Activated naive CD4-positive, alpha-beta T cell treated with anti-CD3 and anti-CD28 coated beads, Interleukin-2, amount 50 U/mL, for 72 hours (primary cell): ENCODE measurements at regions not wholly inside any gene's neighbourhood (a gene's known extent, or its start where the extent isn't known, plus 50 kb on each side); places are given as distances from the start of the nearest gene placed in this dataset.
"Not testable (repeated sequence)": the region's sequence is repeated elsewhere in the genome, so short reads cannot be mapped to it uniquely, and the experiment has no call there.

Source experiments
- ATAC-seq, 2 donors: fragments of 150-1000 bp; cut with Tn5 transposase; 2 replicates each; pipeline ENCODE4 v1.10.0; 2021; ENCODE audit warnings: mild to moderate bottlenecking in 2 of 2, moderate library complexity in 2 of 2
- DNase-seq, 2 donors: peaks; one replicate each; pipeline ENCODE4 v3.0.0; 2021 to 2022; ENCODE audit warnings: low spot score in 2 of 2
- H3K27ac Mint-ChIP-seq, 2 donors: one replicate each; pipeline ENCODE4 v1.8.0; 2022; ENCODE audit warnings: mild to moderate bottlenecking in 2 of 2, mixed read lengths in 2 of 2
- H3K36me3 Mint-ChIP-seq, 2 donors: one replicate each; pipeline ENCODE4 v1.8.0; 2022; ENCODE audit warnings: mixed read lengths in 2 of 2
- H3K9me3 Mint-ChIP-seq, 2 donors: one replicate each; pipeline ENCODE4 v1.8.0; 2022; ENCODE audit warnings: mixed read lengths in 2 of 2

DNA sequence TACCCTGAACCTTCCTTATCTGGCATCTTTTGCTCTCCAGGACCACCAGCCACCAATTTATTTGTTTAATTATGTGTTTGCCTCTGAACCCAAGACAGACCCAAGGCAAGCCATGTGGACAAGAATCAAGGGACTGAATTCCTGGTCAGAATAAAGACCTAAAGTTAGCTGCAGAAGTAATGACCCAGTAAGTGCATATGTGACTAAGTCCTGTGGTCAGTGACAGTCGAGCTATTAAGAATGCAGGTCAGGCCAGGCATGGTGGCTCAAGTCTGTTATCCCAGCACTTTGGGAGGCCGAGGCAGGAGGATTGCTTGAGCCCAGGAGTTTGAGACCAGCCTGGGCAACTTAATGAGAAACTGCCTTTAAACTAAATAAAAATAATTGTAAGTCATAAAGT, 139.4 kb downstream of the CCDC71L start:
- DNase-seq = no peak
- no peak for ATAC-seq
- H3K9me3 Mint-ChIP-seq = peaks cover 0 to 9% of the 10 kb centered on the region in 2 donors
- no peak overlapping the region for H3K27ac Mint-ChIP-seq
- peaks cover 0 to 5% of the 10 kb centered on the region in 2 donors for H3K36me3 Mint-ChIP-seq

DNA sequence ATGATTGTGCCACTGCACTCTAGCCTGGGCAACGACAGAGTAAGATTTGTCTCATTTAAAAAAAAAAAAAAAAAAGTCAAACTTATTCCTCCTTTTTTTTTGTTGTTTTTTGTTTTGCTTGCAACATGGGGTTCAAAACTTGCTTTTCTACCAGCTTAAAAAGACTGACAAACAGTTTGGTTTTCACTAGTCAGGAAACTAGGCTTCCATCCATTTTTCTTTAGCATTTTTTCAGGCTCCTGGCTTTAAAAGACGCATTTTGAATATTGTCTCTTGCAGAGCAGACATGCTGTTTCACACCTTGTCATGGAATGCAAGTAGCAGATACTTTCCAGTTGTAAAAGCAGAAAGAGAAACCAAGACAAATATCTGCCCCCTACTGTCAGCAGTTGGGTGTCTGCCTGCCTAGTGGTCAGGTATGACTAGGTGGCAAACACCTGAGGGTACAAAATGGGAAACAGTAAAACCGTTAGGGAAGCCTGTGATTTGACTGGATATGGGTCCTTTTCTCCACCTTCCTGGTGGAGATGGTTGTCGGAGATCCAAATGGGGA, 139.9 kb downstream of the CCDC71L start:
- no peak for DNase-seq
- Mint-ChIP-seq H3K27ac (no peak overlapping the region), H3K9me3 (peaks cover 0 to 9% of the 10 kb centered on the region in 2 donors), H3K36me3 (peaks cover 0 to 5% of the 10 kb centered on the region in 2 donors)
- no peak for ATAC-seq

DNA sequence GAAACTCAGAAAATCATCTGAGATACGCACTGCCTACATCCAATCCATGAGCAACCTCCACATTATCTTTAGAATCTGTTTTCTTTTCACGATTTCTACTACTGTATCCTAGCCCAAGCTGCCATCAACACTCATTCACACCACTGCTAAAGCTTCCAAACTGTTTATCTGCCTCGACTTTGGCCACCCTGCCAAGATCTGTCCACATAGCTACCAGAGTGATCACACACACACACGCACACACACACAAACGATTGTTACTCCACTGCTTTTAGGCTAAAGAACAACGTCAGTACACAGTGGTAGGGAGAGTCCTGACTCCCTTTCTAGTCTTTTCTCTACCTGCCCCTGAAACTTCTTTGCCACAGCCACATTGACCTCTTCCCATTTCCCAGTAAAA, 142.0 kb downstream of the CCDC71L start:
- H3K36me3 Mint-ChIP-seq = peaks cover 0 to 5% of the 10 kb centered on the region in 2 donors
- ATAC-seq = no peak
- H3K9me3 Mint-ChIP-seq = peaks cover 0 to 9% of the 10 kb centered on the region in 2 donors
- H3K27ac Mint-ChIP-seq = no peak overlapping the region
- no peak for DNase-seq

DNA sequence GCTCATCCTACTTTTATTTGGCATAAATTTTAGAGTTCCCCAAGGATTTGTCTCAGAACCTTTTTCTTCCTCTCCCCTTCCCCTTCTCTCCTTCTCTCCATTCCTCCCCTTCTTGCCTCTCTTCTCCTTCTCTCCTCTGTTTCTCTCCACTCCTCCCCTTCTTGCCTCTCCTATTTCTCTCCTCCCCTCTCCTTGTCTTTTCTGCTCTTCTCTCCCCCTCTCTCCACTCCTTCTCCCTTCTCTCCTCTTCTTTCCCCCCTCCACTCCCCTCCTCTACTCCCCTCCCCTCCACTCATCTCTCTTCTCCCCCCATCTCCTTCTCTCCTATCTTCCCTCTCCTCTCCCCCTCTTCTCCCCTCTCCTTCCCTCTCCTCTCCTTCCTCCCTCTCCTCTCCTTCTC, 142.7 kb downstream of the CCDC71L start:
- DNase-seq = no peak
- Mint-ChIP-seq H3K36me3 (peaks cover 0 to 5% of the 10 kb centered on the region in 2 donors), H3K27ac (no peak overlapping the region), H3K9me3 (peaks cover 0 to 9% of the 10 kb centered on the region in 2 donors)
- no peak for ATAC-seq

DNA sequence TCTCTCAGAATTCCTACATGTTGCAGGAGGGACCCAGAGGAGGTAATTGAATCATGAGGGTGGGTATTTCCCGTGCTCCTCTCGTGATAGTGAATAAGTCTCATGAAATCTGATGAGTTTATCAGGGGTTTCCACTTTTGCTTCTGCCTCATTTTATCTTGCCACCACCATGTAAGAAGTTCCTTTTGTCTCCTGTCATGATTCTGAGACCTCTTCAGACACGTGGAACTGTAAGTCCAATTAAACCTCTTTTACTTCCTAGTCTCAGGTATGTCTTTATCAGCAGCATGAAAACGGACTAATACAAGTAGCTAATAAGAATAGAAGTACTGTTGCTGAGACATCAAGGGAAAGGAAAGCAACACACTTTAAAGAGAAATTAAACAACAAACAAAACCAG, 143.4 kb downstream of the CCDC71L start:
- H3K9me3 Mint-ChIP-seq = peaks cover 0 to 9% of the 10 kb centered on the region in 2 donors
- ATAC-seq = no peak
- no peak overlapping the region for H3K27ac Mint-ChIP-seq
- H3K36me3 Mint-ChIP-seq = peaks cover 0 to 5% of the 10 kb centered on the region in 2 donors
- DNase-seq = no peak

DNA sequence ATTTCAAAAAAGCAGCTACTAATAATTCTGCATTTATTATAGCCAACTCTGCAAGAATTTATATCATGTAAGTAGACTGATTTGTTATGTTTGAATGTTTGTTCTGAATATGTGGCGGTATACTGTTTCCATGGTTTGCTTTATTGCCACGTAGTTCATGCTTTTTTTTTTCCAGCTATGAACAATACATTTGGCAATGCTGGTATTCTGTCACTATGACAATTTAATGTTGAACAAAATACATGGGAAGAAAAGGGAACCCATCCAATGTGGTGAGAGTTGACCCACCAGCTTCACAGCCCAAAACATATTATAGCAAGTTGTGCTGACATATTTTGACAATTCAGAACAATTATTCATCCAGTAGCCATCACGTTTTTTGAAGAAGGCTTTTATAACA, 145.6 kb downstream of the CCDC71L start:
- ATAC-seq (no peak), DNase-seq (no peak)
- Mint-ChIP-seq H3K27ac (no peak overlapping the region), H3K9me3 (peaks cover 0 to 9% of the 10 kb centered on the region in 2 donors), H3K36me3 (peaks cover 0 to 5% of the 10 kb centered on the region in 2 donors)

DNA sequence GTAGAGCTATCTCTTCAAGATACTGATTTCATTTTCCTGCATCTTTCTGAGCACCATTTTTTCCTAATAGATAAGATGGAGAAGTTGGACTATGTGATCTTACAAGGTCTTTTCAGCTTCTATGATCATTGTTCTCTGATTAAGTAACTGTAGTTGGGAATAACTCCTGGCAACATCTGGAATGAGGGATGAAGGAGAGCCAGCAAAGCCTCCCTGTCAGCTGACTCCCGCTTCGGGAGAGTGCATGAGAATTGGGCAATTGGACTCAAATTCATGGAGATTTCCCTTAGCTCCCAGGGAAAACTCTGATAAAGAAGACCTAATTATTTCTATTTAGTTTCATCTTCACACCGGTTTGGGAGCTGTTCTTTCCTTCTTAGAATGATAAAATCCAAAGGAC, 146.1 kb downstream of the CCDC71L start:
- Mint-ChIP-seq H3K36me3 (peaks cover 0 to 5% of the 10 kb centered on the region in 2 donors), H3K27ac (no peak overlapping the region), H3K9me3 (peaks cover 0 to 11% of the 10 kb centered on the region in 2 donors)
- no peak for ATAC-seq
- DNase-seq = no peak

DNA sequence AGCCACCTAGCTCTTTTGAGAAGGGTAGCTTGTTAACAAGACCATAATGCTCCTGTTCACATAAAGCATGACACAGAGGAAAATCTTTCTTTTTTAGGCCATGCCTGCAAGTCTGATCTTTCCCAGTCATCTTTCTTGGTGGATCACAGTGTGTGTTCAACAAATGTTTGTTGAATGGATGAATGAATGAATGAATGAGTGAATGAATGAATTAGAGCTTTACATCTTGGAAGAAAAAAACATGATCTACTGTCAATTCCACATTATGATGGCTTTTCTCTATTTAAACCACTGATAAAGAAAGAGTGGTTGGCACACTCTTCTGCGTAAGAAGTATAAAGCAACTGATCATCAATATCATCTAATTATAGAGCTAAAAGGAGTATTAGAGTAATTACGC, 148.7 kb downstream of the CCDC71L start:
- ATAC-seq (no peak), DNase-seq (no peak)
- Mint-ChIP-seq H3K36me3 (no peaks in the 10 kb centered on the region), H3K27ac (no peak overlapping the region), H3K9me3 (peaks cover 0 to 13% of the 10 kb centered on the region in 2 donors)

DNA sequence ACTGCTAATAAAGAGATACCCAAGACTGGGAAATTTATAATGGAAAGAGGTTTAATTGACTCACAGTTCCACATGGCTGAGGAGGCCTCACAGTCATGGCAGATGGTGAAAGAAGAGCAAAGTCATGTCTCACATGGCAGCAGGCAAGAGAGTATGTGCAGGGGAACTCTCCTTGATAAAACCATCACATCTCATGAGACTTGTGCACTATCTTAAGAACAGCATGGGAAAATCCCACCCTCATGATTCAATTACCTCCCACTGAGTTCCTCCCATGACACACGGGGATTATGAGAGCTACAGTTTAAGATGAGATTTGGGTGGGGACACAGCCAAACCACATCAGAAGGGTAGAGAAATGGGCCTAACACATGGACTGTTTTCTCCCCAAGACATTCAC, 156.3 kb downstream of the CCDC71L start:
- no peak for DNase-seq
- peaks cover 0 to 15% of the 10 kb centered on the region in 2 donors for H3K36me3 Mint-ChIP-seq
- ATAC-seq = peak; percentile 32 to 85
- peaks cover 0 to 10% of the 10 kb centered on the region in 2 donors for H3K9me3 Mint-ChIP-seq
- H3K27ac Mint-ChIP-seq = peak overlapping the region; percentile 13 to 88

DNA sequence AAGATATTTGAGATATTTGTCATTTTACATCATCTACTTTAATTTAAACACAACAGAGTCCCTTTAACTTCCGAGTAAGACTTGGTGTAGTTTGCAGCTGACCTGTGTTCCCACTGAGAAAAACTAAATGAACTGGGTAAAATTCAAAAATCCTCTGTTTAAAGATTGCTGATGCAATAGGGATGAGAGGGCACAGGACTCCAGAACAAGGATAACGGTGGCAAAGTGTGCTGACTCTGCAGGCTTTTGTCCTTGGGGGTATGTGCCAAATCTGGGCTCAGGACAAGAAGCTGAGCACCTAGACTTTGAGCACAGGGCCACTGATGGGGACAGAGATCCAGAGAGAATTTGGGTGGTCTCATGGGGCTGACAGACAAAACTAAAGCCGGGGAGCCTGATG, 156.8 kb downstream of the CCDC71L start:
- peaks cover 0 to 15% of the 10 kb centered on the region in 2 donors for H3K36me3 Mint-ChIP-seq
- DNase-seq (no peak), ATAC-seq (no peak)
- H3K27ac Mint-ChIP-seq = peak overlapping the region; percentile 13 to 88
- peaks cover 0 to 7% of the 10 kb centered on the region in 2 donors for H3K9me3 Mint-ChIP-seq

DNA sequence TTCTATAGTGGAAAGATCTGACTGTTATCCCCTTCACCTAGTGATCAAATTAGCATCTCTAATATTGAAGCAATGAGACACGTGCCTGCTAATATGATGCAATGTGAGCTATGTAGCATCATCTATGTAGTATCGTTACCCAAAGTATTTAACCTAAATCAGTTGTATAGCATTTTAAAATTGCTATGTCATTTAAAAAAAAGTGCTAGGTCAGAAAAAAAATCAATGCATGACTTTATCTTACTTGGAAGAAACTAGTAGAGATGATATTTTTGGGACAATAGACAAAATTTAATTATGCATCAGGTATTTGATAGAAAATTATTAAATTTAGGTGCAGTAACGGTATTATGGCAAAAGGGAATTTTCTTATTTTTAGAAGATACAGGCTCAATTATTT, 157.3 kb downstream of the CCDC71L start:
- ATAC-seq (no peak), DNase-seq (no peak)
- H3K9me3 Mint-ChIP-seq = peaks cover 0 to 7% of the 10 kb centered on the region in 2 donors
- no peak overlapping the region for H3K27ac Mint-ChIP-seq
- H3K36me3 Mint-ChIP-seq = peaks cover 0 to 15% of the 10 kb centered on the region in 2 donors

DNA sequence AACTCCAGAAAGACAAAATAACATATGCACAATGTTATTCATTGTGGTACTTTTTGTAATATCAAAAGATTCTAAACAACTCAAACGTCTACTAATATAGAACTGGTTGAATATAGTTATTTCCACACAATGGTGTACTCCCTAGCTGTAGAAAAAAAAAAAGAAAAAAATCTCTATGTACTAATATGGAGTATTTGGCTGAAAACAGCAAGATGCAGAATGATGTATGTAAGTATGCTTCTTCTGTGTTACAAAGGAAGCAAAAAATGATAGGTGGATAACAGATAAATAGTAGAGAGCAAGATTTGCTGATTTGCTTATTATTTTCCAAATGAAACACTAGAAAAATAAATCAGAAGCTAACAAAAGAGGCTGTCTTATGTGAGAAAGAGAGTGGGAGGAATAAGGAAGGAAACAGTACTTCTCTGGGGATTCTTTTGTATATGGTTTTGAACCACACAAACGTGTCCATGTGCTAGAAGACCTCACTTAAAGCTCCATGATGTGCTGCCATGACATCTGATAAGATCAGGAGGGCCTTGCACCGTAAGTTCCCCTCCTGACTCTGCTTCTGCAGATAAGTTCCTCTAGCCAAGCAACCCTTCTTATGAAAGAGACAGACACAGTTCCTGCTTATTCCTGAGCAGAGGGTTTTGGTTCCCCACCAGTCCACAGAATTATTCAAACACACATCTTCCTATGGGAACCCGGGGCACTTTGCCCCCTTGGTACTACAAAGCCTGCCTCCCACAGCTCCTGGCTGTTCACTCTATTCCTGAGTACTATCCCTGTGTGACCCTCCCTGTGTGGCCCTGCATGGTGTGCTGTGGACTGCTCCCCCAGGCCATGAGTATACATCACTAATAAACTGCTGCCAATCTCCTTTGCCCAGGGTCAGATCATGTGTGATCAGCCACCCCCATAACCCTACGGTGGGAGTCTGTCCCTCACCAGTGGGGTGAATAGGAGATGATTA, 159.1 kb downstream of the CCDC71L start:
- no peak for ATAC-seq
- Mint-ChIP-seq H3K9me3 (peaks cover 0 to 11% of the 10 kb centered on the region in 2 donors), H3K36me3 (peaks cover 0 to 15% of the 10 kb centered on the region in 2 donors), H3K27ac (no peak overlapping the region)
- DNase-seq = no peak

DNA sequence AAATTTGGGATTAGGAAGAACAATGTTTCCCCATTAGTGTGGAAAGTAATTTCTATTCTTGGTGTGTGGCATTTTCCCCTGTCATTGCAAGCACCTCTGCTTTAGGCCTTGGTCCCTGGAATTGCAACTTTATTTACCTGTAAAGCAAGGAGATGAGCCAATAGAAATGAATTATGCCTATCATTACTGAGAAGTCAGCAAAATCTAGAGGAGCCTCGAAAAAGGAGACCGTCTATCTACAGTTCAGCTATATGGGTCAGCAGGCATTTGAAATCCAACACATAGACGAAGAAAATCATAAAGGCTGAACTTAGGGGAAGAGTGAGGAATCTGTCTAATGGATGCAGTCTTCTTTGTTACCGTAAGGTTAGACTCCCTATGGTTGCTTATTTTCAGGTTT, 161.1 kb downstream of the CCDC71L start:
- peaks cover 5 to 23% of the 10 kb centered on the region in 2 donors for H3K36me3 Mint-ChIP-seq
- ATAC-seq (no peak), DNase-seq (no peak)
- H3K27ac Mint-ChIP-seq = no peak overlapping the region
- H3K9me3 Mint-ChIP-seq = peaks cover 5 to 24% of the 10 kb centered on the region in 2 donors

DNA sequence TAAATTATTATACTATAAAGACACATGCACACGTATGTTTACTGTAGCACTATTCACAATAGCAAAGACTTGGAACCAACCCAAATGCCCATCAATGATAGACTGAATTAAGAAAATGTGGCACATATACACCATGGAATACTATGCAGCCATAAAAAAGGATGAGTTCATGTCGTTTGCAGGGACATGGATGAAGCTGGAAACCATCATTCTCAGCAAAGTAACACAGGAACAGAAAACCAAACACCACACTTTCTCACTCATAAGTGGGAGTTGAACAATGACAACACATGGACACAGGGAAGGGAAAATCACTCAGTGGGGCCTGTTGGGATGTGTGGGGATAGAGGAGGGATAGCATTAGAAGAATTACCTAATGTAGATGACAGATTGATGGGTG, 163.0 kb downstream of the CCDC71L start:
- peaks cover 8 to 24% of the 10 kb centered on the region in 2 donors for H3K9me3 Mint-ChIP-seq
- ATAC-seq, DNase-seq, H3K27ac Mint-ChIP-seq: not testable (repeated sequence)
- peaks cover 8 to 21% of the 10 kb centered on the region in 2 donors for H3K36me3 Mint-ChIP-seq

DNA sequence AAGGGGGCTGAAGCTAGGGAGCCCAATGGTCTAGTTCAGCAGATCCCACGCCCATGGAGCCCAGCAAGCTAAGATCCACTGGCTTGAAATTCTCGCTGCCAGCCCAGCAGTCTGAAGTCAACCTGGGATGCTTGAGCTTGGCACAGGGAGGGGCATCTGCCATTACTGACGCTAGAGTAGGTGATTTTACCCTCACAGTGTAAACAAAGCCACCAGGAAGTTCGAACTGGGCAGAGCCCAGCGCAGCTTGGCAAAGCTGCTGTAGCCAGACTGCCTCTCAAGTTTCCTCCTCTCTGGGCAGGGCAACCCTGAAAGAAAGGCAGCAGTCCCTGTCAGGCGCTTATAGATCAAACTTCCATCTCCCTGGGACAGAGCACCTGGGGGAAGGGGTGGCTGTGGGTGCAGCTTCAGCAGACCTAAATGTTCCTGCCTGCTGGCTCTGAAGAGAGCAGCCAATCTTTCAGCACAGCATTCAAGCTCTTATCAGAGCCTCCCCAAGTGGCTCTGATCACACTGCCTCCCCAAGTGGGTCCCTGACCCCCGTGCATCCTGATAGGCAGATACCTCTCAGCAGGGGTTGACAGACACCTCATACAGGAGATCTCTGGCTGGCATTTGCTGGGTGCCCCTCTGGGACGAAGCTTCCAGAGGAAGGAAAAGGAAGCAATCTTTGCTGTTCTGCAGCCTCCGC, 167.8 kb downstream of the CCDC71L start:
- H3K27ac Mint-ChIP-seq = no peak overlapping the region
- H3K36me3 Mint-ChIP-seq = peaks cover 8 to 40% of the 10 kb centered on the region in 2 donors
- DNase-seq (no peak), ATAC-seq (no peak)
- peaks cover 8 to 38% of the 10 kb centered on the region in 2 donors for H3K9me3 Mint-ChIP-seq

DNA sequence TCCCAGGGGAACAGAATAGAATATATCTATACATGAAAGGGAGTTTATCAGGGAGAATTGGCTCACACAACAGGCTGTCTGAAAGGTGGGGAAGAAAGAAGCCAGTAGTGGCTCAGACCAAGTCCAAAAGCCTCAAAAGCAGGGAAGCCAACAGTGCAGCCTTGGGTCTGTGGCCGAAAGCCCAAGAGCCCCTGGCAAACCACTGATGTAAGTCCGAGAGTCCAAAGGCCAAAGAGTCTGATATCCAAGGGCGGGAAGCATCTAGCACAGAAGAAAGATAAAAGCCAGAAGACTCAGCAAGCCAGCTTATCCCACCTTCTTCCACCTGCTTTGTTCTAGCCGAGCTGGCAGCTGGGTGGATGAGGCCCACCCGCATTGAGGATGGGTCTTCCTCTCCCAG, 172.5 kb downstream of the CCDC71L start:
- ATAC-seq = no peak
- Mint-ChIP-seq H3K9me3 (peaks cover 0 to 14% of the 10 kb centered on the region in 2 donors), H3K36me3 (peaks cover 0 to 20% of the 10 kb centered on the region in 2 donors), H3K27ac (no peak overlapping the region)
- DNase-seq = no peak

DNA sequence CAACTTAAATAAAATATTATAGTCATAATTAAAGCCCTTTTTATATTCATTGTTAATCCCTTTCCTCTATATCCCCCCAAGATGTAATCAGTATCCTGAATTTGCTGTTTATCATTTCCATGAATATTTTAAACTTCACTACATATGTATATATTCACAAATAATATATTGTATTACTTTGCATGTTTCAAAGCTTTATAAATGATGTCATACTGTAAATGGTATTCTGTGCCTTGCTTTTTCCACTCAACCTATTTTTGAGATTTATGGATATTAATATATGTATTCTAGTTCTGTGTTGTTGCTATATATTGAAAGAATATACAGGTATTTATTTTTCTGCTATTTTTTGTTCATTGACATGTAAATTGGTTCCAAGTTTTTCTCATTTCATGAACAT, 173.1 kb downstream of the CCDC71L start:
- H3K9me3 Mint-ChIP-seq = peaks cover 0 to 14% of the 10 kb centered on the region in 2 donors
- no peak overlapping the region for H3K27ac Mint-ChIP-seq
- peaks cover 0 to 23% of the 10 kb centered on the region in 2 donors for H3K36me3 Mint-ChIP-seq
- DNase-seq = no peak
- ATAC-seq = no peak
